ENCODE measurements at regions not wholly inside any gene's neighbourhood (a gene's known extent, or its start where the extent isn't known, plus 50 kb on each side); places are given as distances from the start of the nearest gene placed in this dataset.

DNA sequence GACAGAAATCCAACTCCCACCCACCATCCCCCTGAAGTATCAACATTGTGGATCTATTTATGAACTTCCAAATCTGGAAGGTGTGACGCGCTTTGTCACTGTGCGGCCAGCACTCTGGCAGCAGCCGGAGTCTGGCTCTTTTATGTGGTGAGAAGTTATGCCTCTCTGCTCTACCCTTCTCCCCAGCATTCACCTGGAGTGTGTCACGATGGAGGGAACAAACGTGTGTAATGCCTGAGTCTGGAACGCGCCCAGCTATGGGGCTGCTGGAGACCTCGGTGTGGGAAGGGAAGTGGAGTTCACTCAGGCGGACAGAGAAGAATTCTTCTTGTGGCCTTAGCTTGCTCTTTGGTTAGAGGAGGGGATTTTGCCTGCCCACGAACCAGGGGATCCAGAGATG, 222.1 kb upstream of the RPL34 start:
- DNase-seq, result no peak

DNA sequence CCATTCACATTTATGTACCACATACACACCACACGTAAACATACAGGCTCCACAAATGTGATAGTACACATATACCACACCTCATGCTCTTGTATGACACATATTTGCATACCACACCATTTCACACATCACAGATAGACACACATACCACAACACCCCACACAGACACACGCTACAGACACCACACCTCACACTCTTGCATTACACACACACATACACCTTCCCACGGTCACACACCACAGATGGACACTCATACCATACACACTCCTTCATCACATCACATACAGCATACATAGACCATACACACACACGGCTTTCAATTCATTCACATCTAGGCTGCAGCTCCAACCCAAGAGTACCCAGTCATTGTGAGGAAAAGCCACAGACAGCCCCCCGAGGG, 222.5 kb upstream of the RPL34 start:
- no peak for DNase-seq

DNA sequence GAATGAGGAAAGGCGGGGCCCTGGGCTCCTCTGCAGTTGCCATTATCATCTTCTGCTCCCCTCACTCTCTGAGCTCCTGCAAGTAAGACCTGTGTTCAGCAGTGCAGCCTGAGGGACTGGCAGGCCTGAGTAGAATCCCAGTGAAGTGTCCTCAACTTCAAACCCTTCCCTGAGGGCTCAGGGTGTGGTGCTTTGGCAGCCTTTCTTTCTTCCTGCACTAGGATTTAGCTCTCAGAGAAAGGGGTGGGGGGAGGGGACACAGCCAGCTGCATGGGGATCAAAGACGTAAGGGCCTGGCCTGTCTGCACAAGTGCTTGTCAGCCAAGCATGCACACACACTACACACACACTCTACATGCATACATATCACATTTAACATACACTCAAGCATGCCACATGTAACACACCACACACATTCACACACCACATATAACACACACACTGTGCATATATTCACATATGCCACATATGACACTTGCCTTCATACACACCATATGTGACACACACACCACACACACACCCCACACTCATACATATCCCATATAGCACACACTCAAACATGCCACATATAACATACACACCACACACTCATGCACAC, 223.4 kb upstream of the RPL34 start:
- peak; percentile 38 for DNase-seq

DNA sequence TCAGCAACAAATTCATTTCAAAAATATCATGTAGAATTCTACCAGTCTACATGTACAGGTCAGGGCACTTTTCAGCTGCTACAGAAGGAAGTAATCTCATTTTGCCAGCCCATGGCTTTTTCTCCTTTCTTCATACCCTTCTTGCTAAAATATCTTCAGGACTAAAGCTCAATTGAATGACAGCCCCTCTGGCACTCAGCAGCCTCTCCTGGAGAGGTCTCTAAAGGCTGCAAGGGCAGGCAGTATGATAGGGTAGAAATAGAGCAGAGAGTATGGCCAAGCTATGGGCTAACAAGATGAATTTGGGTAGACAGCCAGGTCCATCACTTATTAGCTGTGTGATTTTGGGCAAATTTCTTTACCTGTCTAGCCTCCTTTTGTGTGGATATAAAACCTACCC, 224.6 kb upstream of the RPL34 start:
- no peak for DNase-seq

DNA sequence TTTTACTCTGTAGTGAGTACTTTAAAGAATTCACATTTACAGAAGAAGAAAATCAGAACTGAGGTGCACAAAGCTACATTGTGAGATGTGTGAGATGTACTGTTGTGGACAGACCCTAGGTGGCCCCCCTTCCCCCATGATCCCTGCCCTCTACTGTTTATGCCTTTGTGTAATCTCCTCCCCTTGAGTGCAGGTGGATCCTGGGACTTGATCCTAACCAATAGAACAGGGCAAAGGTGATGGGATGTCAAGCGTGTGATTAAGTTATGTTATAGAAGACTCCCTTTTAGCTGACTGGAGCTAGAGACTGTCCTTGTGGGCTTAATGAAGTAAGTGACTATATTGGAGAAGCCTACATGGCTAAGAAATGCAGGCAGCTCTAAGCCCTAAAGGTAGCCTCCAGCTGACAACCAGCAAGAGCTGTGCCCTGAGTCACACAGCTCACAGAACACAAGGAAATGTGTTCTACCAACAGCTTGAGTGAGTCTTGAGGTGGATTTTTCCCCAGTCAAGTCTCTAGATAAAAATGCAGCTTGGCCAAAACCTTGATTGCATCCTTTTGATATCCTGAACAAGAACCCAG, 225.2 kb upstream of the LEF1 start:
- DNase-seq, result peak; percentile 16

DNA sequence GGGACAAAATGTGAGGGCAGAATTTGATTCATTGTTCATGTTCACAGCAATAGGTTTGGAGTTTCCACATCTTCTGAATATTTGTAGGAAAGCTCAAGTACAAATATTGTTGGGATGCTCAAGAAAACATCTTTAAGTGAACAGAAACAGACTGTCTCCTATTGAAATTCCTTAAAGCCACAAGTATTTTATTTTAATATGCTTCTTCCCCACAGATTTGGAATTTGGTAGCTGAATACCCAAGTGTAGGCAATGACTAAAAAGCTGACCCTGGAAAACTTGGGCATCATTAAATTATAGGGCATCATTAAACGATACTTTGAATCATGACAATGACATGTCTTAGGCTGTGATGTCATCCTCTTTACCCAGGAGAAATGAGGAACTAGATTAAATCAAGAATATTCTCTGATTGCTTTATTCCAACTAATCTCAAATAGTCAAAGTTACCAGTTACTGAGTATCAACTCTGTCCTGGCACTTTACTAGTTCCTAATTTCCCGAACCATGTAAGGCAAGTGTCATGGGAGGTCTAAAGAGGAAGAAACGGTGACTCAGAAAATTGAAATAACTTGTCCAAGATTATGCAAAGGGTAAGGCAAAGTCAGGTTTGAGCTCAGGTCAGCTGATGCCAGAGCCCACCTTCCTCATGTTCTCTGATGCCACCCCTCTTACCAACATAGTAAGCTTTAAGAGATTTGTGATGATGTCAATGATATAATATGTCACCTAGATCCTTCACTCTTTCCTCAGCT, 223.1 kb upstream of the LEF1 start:
- no peak for DNase-seq

DNA sequence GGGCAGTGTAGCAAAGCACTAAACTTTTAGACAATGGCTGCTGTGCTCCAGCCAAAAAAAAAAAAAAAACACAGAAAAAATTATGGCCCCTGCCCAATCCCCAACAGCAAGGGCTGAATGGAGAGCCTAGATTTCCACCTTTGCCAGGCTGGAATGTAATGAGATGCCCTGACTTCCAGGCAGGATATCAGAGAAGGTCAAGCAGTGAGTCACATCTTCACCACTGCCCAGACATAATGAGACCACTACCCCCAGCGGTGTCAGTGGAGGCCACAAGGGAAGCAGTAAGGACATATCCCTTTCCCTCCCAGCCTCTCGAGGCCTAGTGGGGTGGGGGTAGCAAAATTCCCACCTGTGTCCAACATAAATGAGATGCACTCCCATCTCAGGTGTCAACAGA, 216.3 kb upstream of the LEF1 start:
- no peak for DNase-seq

DNA sequence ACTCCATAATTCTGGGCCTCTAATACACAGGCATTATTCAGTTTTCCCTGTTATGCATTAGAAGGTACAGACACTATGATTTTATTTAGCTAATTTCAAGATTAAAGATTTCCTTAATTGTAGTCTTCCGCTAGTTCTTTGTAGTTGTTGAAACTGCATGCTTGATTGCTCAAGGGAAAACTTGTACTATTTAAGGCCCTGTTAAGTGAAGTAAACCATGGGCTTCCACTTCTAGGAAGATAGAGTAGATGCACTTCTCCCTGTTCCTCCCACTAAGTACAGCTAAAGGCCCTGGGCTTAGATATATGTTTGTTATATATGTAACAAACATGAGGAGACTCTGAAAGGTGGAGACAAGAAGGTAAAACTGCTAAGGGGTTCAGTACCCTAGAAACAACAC, 215.8 kb upstream of the LEF1 start:
- DNase-seq, result no peak

DNA sequence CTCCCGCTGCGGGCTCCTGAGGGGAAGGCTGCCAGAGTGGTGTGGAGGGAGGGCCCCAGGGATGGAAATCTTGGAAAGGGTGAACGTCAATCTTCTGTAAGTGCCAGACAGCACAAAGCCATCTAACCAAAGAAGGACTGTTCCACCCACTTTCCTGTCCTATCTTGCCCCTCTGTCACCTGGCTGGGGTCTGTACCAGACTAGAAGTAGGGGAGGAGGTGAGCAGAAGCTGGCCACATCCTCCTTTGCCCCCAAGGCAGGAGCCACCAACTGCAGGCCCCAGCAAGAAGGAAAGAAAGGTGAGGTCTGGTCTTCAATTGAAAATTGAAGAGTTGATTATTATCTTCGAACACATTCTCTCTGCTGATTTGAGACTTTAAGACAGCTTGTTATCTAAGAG, 214.4 kb upstream of the LEF1 start:
- no peak for DNase-seq

DNA sequence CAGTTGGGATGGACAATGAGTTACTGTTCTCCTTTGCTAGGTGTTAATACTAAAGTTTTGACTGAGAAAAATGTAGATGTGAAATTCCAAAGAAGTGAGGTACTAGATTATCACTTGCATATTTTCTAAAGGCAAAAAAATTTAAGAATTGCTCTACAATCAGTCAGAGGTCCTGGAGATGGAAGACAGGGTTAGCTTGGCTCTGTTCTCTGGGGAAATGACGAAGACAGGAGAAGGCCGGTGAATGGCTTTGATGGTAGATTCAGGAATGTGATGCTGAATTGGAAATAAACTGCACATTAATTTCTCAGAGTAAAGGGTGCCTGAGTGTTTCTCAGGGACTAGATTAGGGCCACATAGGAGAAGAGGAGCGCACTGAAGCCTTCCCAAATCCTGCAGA, 214.0 kb upstream of the LEF1 start:
- DNase-seq, result no peak

DNA sequence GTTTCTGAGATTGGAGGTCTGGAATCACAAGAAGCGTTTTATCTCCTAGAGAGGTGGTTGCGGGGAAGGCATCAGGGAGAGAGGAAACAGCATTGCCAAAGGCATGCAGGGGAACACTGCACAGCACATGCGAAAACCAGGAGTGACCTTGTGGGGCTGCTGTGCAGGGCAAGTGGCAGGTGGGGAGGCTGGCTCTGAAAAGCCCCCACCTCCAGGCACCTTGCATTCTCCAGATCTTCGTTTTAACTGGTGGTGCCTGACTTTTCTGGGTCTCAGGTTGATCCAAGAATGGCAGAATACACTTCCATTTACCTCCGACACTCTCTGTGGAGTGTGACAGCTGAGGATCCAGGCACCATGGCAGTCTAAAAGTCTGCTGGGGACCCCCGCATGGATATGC, 209.4 kb upstream of the LEF1 start:
- no peak for DNase-seq

DNA sequence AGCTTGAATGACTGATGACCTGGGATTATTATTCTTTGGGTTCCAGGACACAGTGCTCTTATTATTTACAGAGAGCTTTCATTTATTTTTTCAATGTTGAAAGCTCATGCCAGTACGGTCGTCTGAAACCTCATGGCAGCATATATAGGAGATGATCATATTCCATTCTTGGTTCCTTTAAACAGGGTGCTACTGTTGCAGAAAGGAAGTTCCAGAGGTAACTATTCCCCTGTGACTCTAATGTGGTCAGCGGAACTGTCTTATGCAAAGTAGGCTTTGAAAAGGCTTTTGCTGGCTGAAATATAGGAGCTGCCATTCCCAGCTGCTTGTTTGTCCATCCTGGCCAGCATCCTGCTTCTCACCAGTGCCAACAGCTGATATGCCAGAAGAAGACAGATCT, 208.3 kb upstream of the LEF1 start:
- no peak for DNase-seq

DNA sequence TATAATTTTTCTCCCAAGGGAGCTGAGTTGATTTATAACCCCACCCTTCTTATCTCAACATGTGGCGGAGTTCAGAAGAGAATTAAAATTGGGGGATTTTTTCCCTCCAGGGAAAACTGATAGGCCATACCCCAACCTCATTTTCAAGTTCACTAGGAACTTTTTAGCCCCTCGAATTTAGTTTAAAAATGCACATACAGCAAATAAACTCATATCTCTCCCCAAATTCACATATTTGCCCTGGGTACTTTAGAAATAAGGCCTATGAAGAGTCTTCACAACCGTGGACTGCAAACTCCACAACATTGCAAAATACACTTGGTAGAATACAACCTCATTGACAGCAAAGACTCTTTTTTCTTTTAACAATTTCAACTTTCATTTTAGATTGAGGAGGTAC, 206.7 kb upstream of the LEF1 start:
- no peak for DNase-seq

DNA sequence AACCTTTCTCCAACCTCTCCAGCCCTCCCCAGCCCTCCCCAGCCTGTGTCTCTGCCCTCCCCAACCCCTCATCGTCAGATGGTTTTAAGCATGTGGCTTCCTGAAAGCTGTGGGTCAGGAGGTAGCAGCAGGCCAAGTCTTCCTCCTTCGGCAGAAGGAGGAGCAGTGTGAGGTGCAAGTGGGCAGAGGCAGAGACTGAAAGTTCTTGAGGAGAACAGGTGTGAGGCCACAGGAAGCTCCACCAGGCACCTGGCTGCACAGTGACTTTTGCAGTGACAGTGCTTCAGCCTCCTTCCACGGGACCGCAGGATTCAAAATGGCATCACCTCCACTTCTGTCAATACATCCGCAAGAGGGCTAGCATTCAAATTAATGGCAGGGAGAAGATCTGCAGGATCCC, 203.9 kb upstream of the LEF1 start:
- DNase-seq, result no peak

DNA sequence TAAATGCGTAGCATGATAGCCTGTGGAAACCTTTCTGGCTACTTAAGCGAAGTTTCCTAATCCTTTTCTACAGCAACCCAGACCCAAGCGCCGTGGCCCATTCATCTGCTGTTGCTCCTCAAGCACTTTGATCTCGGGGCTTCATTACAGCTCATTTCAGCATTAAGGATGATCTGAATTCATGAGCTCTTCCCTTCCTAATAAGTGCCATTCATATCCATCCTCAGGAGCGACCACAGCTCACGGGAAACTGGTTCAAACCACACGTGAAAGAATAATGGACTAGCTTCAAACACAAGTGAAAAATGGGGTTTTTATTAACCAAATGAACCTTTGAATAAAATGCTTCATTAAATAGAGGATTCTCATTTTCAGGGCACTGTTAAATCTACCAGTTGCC, 202.6 kb upstream of the LEF1 start:
- peak; percentile 2 for DNase-seq

DNA sequence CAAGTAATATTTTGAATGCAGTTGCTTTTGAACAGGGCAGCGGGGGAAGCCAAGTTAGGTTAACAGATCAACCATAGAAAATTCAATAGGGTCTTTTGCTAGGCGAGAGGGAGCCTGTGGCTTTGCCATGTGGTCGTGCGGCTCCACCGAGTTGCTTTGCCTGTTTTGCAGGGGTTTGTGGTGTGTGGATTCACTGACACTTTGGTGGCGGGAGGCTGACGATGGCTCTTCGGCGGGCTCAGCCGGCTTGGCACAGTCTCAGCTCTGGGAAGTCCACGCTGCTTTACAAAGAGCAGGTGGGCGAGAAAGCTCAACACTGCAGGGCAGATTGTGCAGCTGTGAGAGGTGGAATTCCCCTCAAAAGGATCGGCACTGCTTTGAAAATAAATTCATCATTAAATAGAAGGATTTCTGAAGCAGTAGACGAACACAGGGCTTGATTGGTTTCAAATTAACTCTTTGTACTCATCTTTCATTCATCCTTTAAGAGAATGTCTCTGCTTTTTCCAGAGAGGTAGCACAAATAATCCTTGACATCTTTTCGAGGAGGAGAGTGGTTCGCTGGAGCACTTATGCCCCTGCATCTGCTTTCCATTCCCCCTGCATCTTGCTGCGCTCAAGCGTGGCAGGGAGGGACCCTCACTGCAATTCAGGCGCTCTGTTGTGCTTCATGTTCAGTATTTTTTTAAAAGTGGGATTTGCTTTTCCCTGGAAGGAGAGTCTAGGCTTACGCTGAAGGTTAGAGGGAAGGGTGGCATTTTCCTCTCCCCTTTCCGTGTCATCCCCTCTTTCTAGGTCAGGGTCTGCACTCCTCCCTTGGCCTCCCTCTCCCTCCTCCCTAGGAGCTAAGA, 201.8 kb upstream of the LEF1 start:
- DNase-seq, result peak; percentile 37

DNA sequence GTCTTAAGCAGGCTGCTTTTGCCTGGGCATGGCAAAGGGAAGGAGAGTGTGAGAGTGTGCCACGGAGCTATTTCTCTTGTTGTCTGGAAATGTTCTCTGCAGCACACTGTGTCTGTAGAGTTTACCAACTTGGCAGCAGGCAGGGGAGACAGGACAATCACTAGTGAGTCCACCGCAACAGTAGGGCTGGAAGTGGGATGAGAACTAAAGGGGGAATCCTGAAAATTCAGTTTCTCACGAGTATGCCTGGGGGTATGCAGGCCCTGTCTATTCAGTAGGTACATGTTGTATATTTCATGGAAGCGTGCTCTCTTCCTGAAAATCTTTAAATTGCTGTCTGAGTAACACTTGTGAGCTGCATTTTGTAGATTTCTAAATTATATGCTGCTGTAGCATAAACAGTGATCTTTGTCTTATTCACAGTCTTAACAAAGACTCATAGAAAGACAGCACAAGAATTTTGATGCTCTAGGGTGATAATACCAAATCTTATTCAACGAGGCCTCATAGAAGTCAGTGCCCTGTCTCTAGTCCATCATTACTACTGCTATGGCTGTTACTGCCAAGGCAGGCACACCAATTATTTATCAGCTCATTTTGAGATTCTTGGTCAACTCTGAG, 200.4 kb upstream of the LEF1 start:
- no peak for DNase-seq

DNA sequence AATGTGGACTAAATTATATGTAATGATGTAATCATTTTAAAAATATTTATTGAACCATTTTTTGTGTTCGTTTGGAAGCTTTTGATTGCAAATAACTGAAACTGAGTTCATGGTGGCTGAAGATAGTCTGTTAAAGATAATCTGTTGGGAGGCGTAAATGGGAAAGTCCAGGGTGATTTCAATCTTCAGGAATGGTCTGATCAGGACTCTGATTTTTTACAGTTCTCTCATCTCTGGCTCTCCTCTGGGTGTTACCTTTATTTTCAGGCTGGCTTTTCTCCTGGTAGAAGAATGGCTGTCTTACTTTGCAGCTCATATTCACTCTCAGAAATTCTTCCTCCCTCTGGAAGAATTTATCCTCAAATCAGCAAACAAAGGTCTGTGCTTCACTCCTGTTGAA, 199.0 kb upstream of the LEF1 start:
- no peak for DNase-seq

DNA sequence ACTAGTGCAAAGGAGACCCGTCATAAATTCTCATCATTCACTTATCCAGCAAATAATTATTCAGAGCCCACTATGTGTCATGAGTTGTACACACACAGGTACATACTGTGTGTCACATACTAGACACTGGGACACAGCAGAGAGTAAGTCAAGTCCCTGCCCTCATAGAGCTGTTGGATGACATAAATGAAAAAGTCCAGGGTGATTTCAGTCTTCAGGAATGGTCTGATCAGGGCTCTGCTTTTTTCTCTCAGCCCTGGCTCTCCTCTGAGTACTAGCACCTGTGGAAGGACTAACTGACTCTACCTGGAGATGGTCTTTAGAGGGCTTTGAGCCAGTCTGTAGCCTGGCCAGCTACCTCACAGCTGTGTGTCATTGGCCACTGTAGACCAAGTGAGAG, 198.0 kb upstream of the LEF1 start:
- no peak for DNase-seq

DNA sequence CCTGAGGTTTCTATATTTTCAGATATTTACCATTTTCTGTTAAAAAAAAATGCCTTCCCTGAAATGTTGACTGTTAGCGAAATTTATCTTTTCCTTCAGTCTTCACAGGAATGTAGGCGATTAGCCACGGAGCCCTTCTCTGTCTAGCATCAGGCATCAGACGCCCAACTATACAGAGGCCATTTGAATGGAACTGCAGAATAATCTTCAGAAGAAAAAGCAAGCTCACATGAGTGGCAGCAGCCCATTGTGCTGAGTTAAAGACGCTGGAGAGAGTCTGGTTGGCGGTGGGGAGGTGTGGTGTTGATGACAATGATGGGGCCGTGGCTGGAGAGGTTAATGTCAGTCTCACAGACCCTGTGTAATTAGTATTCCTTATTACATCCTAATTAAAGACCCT, 196.8 kb upstream of the LEF1 start:
- DNase-seq, result no peak

DNA sequence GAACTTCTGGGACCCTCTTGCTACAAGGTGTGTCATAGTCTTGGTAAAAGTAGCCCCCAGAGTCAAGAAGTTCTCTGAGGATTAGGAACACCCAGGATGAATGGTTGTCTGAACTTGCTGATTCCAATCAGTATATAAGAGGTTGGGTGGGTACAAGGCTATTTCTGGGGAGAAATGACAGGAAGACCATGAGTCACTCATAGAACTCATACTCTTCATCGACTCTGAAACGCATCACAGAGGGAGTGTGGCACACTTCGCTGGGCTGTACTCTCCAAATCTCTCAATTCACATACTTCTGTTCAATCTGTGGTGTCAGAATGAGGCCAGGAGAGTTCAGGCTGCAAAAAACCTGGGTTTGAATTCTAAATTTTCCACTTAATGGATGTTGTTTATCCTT, 193.2 kb upstream of the LEF1 start:
- no peak for DNase-seq

DNA sequence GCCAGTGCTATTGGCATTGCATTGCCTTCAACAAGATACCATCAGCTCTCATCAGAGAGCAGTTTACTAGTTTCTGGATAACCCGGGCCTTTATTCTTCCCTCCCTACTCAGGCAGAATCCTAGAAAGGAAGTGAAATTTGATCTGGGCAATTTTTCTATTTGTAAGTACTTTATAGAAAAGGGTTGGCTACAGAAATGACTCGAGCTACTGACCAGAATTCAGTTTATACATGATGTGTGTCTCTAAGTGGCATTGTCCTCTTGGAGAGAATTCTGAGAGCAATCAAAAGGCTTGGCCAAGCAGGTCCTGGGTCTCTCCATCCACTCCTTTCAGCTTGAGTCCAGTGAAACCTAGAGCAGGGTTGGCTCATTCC, 192.7 kb upstream of the LEF1 start:
- DNase-seq, result peak; percentile 30

DNA sequence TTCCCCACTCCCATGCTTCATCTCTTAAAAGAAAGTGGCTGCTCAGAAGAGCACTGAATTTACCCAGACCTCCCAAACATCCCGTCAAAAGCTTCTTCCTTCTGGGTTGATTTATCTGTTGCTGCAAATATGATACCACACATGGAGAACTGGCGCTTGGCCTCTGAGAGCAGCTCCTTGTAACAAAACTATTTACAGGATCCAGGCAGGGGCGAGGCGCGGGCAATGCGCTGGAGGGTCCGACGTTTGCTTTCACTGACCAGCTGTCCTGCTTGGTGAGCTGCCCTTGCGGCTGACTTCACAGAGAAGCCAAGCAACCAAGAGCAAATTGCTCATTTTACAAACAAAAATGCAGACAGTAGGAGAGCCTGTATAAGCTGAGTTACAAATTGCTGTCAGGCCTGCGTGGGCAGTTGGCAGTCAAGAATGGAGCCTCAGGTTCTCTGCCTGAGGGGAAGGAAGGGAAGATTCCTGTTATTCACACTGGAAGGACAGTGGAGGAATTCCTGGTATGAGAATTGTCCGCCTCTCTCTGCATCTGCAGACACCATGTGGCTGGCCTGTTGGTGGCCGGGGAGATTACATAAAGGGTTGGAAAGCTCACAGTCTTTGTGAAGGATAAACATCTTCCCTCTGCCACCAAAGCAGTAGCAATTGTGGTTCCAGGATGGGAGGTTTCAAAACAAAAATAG, 192.2 kb upstream of the LEF1 start:
- DNase-seq, result peak; percentile 24

Data from NCI-H69 (cell line).